ENCODE measurements at regions not wholly inside any gene's neighbourhood (a gene's known extent, or its start where the extent isn't known, plus 50 kb on each side); places are given as distances from the start of the nearest gene placed in this dataset.
A peak's percentile ranks its signal among the peaks of the same experiment; 100 is the strongest.

- H3K27me3 Mint-ChIP-seq, result no peaks in the 10 kb centered on the region
- H3K4me3 Mint-ChIP-seq, result no peak overlapping the region
- no peaks in the 10 kb centered on the region for H3K36me3 Mint-ChIP-seq
- no peak overlapping the region for H3K27ac Mint-ChIP-seq
- H3K9me3 Mint-ChIP-seq, result no peaks in the 10 kb centered on the region
- ATAC-seq (ENCODE audit: low read depth) (no peak), DNase-seq (ENCODE audit: low spot score in 2 of 2) (no peak)
- H3K4me1 Mint-ChIP-seq, result no peaks in the 10 kb centered on the region
These were observed 369.0 kb upstream of the CFAP20DC start for GRCh38 chr3:59418836-59419235.

- H3K4me1 Mint-ChIP-seq, result peaks cover 5% of the 10 kb centered on the region
- no peak overlapping the region for H3K4me3 Mint-ChIP-seq
- no peak overlapping the region for H3K27ac Mint-ChIP-seq
- H3K36me3 Mint-ChIP-seq, result no peaks in the 10 kb centered on the region
- DNase-seq (ENCODE audit: low spot score in 2 of 2) (no peak), ATAC-seq (ENCODE audit: low read depth) (no peak)
- H3K27me3 Mint-ChIP-seq, result no peaks in the 10 kb centered on the region
- H3K9me3 Mint-ChIP-seq, result no peaks in the 10 kb centered on the region
These were observed 362.7 kb upstream of the CFAP20DC start for GRCh38 chr3:59412516-59412915.

- no peak overlapping the region for H3K27ac Mint-ChIP-seq
- ATAC-seq (ENCODE audit: low read depth), result no peak
- H3K4me1 Mint-ChIP-seq, result peaks cover 9% of the 10 kb centered on the region
- no peak overlapping the region for H3K4me3 Mint-ChIP-seq
- H3K36me3 Mint-ChIP-seq, result no peaks in the 10 kb centered on the region
- no peaks in the 10 kb centered on the region for H3K27me3 Mint-ChIP-seq
- H3K9me3 Mint-ChIP-seq, result no peaks in the 10 kb centered on the region
- no peak for DNase-seq (ENCODE audit: low spot score in 2 of 2)
These were observed 361.9 kb upstream of the CFAP20DC start for GRCh38 chr3:59411694-59412093.

- H3K36me3 Mint-ChIP-seq, result no peaks in the 10 kb centered on the region
- DNase-seq (ENCODE audit: low spot score in 2 of 2), result no peak
- no peak overlapping the region for H3K4me3 Mint-ChIP-seq
- H3K27me3 Mint-ChIP-seq, result no peaks in the 10 kb centered on the region
- no peak for ATAC-seq (ENCODE audit: low read depth)
- no peaks in the 10 kb centered on the region for H3K9me3 Mint-ChIP-seq
- H3K27ac Mint-ChIP-seq, result no peak overlapping the region
- peaks cover 11% of the 10 kb centered on the region for H3K4me1 Mint-ChIP-seq
These were observed 361.4 kb upstream of the CFAP20DC start for GRCh38 chr3:59411186-59411585.

GRCh38 chr3:59408047-59408624, 358.3 kb upstream of the CFAP20DC start:
- H3K9me3 Mint-ChIP-seq, result no peaks in the 10 kb centered on the region
- no peak for DNase-seq (ENCODE audit: low spot score in 2 of 2)
- H3K27me3 Mint-ChIP-seq, result no peaks in the 10 kb centered on the region
- H3K4me3 Mint-ChIP-seq, result no peak overlapping the region
- no peak for ATAC-seq (ENCODE audit: low read depth)
- H3K27ac Mint-ChIP-seq, result no peak overlapping the region
- H3K4me1 Mint-ChIP-seq, result peaks cover 9% of the 10 kb centered on the region
- no peaks in the 10 kb centered on the region for H3K36me3 Mint-ChIP-seq

GRCh38 chr3:59407425-59407824, 357.6 kb upstream of the CFAP20DC start:
- Mint-ChIP-seq H3K27ac (peak overlapping the region; percentile 29), H3K27me3 (no peaks in the 10 kb centered on the region), H3K36me3 (no peaks in the 10 kb centered on the region), H3K4me1 (peaks cover 9% of the 10 kb centered on the region), H3K4me3 (no peak overlapping the region), H3K9me3 (no peaks in the 10 kb centered on the region)
- ATAC-seq (ENCODE audit: low read depth) (no peak), DNase-seq (ENCODE audit: low spot score in 2 of 2) (no peak)

GRCh38 chr3:59406943-59407342, 357.1 kb upstream of the CFAP20DC start:
- no peak for ATAC-seq (ENCODE audit: low read depth)

GRCh38 chr3:59404851-59405250, 355.0 kb upstream of the CFAP20DC start:
- H3K27me3 Mint-ChIP-seq, result no peaks in the 10 kb centered on the region
- no peaks in the 10 kb centered on the region for H3K36me3 Mint-ChIP-seq
- H3K9me3 Mint-ChIP-seq, result no peaks in the 10 kb centered on the region
- H3K27ac Mint-ChIP-seq, result no peak overlapping the region
- no peak for DNase-seq (ENCODE audit: low spot score in 2 of 2)
- H3K4me1 Mint-ChIP-seq, result peaks cover 9% of the 10 kb centered on the region
- no peak for ATAC-seq (ENCODE audit: low read depth)
- H3K4me3 Mint-ChIP-seq, result no peak overlapping the region

More at GRCh38 chr3:59406943-59407342, 357.1 kb upstream of the CFAP20DC start:
- no peaks in the 10 kb centered on the region for H3K27me3 Mint-ChIP-seq
- no peak overlapping the region for H3K4me3 Mint-ChIP-seq
- no peaks in the 10 kb centered on the region for H3K9me3 Mint-ChIP-seq
- H3K27ac Mint-ChIP-seq, result peak overlapping the region; percentile 29
- H3K36me3 Mint-ChIP-seq, result no peaks in the 10 kb centered on the region
- peaks cover 9% of the 10 kb centered on the region for H3K4me1 Mint-ChIP-seq
- no peak for DNase-seq (ENCODE audit: low spot score in 2 of 2)

- Mint-ChIP-seq H3K9me3 (no peaks in the 10 kb centered on the region), H3K36me3 (no peaks in the 10 kb centered on the region), H3K27me3 (no peaks in the 10 kb centered on the region), H3K4me1 (peaks cover 9% of the 10 kb centered on the region), H3K27ac (no peak overlapping the region), H3K4me3 (no peak overlapping the region)
- DNase-seq (ENCODE audit: low spot score in 2 of 2) (no peak), ATAC-seq (ENCODE audit: low read depth) (no peak)
These were observed 354.2 kb upstream of the CFAP20DC start for GRCh38 chr3:59404064-59404463.

GRCh38 chr3:59401924-59402323, 352.1 kb upstream of the CFAP20DC start:
- H3K36me3 Mint-ChIP-seq, result no peaks in the 10 kb centered on the region

GRCh38 chr3:59392116-59392515, 342.3 kb upstream of the CFAP20DC start:
- DNase-seq (ENCODE audit: low spot score in 2 of 2) (no peak), ATAC-seq (ENCODE audit: low read depth) (no peak)
- Mint-ChIP-seq H3K4me3 (no peak overlapping the region), H3K4me1 (peaks cover 10% of the 10 kb centered on the region), H3K9me3 (no peaks in the 10 kb centered on the region), H3K27me3 (no peaks in the 10 kb centered on the region), H3K27ac (no peak overlapping the region), H3K36me3 (peaks cover 2% of the 10 kb centered on the region)

More at GRCh38 chr3:59401924-59402323, 352.1 kb upstream of the CFAP20DC start:
- no peak overlapping the region for H3K27ac Mint-ChIP-seq
- ATAC-seq (ENCODE audit: low read depth) (no peak), DNase-seq (ENCODE audit: low spot score in 2 of 2) (no peak)
- H3K9me3 Mint-ChIP-seq, result no peaks in the 10 kb centered on the region
- peaks cover 4% of the 10 kb centered on the region for H3K4me1 Mint-ChIP-seq
- no peaks in the 10 kb centered on the region for H3K27me3 Mint-ChIP-seq
- no peak overlapping the region for H3K4me3 Mint-ChIP-seq

- no peaks in the 10 kb centered on the region for H3K27me3 Mint-ChIP-seq
- peaks cover 14% of the 10 kb centered on the region for H3K4me1 Mint-ChIP-seq
- no peak for DNase-seq (ENCODE audit: low spot score in 2 of 2)
- no peaks in the 10 kb centered on the region for H3K9me3 Mint-ChIP-seq
- H3K27ac Mint-ChIP-seq, result no peak overlapping the region
- no peak overlapping the region for H3K4me3 Mint-ChIP-seq
- H3K36me3 Mint-ChIP-seq, result no peaks in the 10 kb centered on the region
- no peak for ATAC-seq (ENCODE audit: low read depth)
These were observed 341.3 kb upstream of the CFAP20DC start for GRCh38 chr3:59391131-59391530.

- no peak overlapping the region for H3K27ac Mint-ChIP-seq
- H3K4me3 Mint-ChIP-seq, result no peak overlapping the region
- H3K27me3 Mint-ChIP-seq, result no peaks in the 10 kb centered on the region
- H3K36me3 Mint-ChIP-seq, result no peaks in the 10 kb centered on the region
- peak; percentile 44 for ATAC-seq (ENCODE audit: low read depth)
- no peaks in the 10 kb centered on the region for H3K9me3 Mint-ChIP-seq
- H3K4me1 Mint-ChIP-seq, result peaks cover 16% of the 10 kb centered on the region
- DNase-seq (ENCODE audit: low spot score in 2 of 2), result no peak
These were observed 338.9 kb upstream of the CFAP20DC start for GRCh38 chr3:59388555-59389270.

GRCh38 chr3:59386165-59386564, 336.3 kb upstream of the CFAP20DC start:
- peak overlapping the region; percentile 25 for H3K27ac Mint-ChIP-seq
- peak in 1 of 2 donors; percentile 21 for DNase-seq (ENCODE audit: low spot score in 2 of 2)
- no peaks in the 10 kb centered on the region for H3K9me3 Mint-ChIP-seq
- no peaks in the 10 kb centered on the region for H3K36me3 Mint-ChIP-seq
- ATAC-seq (ENCODE audit: low read depth), result peak; percentile 92
- H3K4me1 Mint-ChIP-seq, result peaks cover 16% of the 10 kb centered on the region
- H3K27me3 Mint-ChIP-seq, result no peaks in the 10 kb centered on the region
- peak overlapping the region; percentile 46 for H3K4me3 Mint-ChIP-seq

- no peaks in the 10 kb centered on the region for H3K27me3 Mint-ChIP-seq
- no peak for DNase-seq (ENCODE audit: low spot score in 2 of 2)
- H3K36me3 Mint-ChIP-seq, result no peaks in the 10 kb centered on the region
- no peak overlapping the region for H3K27ac Mint-ChIP-seq
- ATAC-seq (ENCODE audit: low read depth), result no peak
- H3K9me3 Mint-ChIP-seq, result no peaks in the 10 kb centered on the region
- H3K4me1 Mint-ChIP-seq, result peaks cover 16% of the 10 kb centered on the region
- H3K4me3 Mint-ChIP-seq, result no peak overlapping the region
These were observed 335.7 kb upstream of the CFAP20DC start for GRCh38 chr3:59385547-59385946.

Measured in memory B cell (primary cell).